Spleen (tissue), 11 donors: ENCODE measurements at regions not wholly inside any gene's neighbourhood (a gene's known extent, or its start where the extent isn't known, plus 50 kb on each side); places are given as distances from the start of the nearest gene placed in this dataset.

ENCODE experiments used
- DNase-seq: peaks from one replicate; pipeline ENCODE4 v3.0.0-alpha.2; 2020
- H3K27ac ChIP-seq, 8 donors: fragments of 200-600 bp; sonication (generic) in 7 of 8; 1 replicate in 4 of 8; 2 replicates in 4 of 8; pipeline versions ENCODE4 v1.5.0 to v1.8.0; 2016 to 2021; ENCODE audit warnings: inconsistent platforms in 4 of 8, mild to moderate bottlenecking in 4 of 8, moderate library complexity in 1 of 8
- H3K27me3 ChIP-seq, 7 donors: fragments of 200-600 bp; sonication (generic) in 6 of 7; replicated peaks in 1 of 7; 1 replicate in 4 of 7; 2 replicates in 3 of 7; pipeline versions ENCODE4 v1.5.0 to v1.8.0; 2016 to 2021; ENCODE audit warnings: inconsistent platforms in 3 of 7, mild to moderate bottlenecking in 1 of 7
- H3K36me3 ChIP-seq, 6 donors: fragments of 200-600 bp; sonication (generic) in 5 of 6; 1 replicate in 4 of 6; 2 replicates in 2 of 6; pipeline versions ENCODE4 v1.5.0 to v1.8.0; 2016 to 2021; ENCODE audit warnings: inconsistent platforms in 2 of 6
- H3K4me1 ChIP-seq, 6 donors: fragments of 200-600 bp; sonication (generic) in 5 of 6; 1 replicate in 3 of 6; 2 replicates in 3 of 6; pipeline versions ENCODE4 v1.5.0 to v1.8.0; 2016 to 2021; ENCODE audit warnings: inconsistent platforms in 3 of 6
- H3K4me3 ChIP-seq, 8 donors: fragments of 200-600 bp; sonication (generic) in 7 of 8; 1 replicate in 4 of 8; 2 replicates in 4 of 8; pipeline versions ENCODE4 v1.5.0 to v1.8.0; 2016 to 2021; ENCODE audit warnings: inconsistent platforms in 4 of 8, mild to moderate bottlenecking in 4 of 8, moderate library complexity in 2 of 8
- H3K9me3 ChIP-seq, 8 donors: fragments of 200-600 bp; sonication (generic) in 7 of 8; 1 replicate in 4 of 8; 2 replicates in 4 of 8; pipeline versions ENCODE4 v1.5.0 to v1.8.0; 2016 to 2021; ENCODE audit warnings: inconsistent platforms in 4 of 8
- CTCF ChIP-seq, 11 experiments: fragments of 200-600 bp in 7 of 11; fragments of 450-650 bp in 4 of 11; sonication (generic) in 4 of 11; IDR thresholded peaks in 8 of 11; conservative IDR thresholded peaks in 3 of 11; 1 replicate in 7 of 11; 2 replicates in 4 of 11; pipeline versions ENCODE4 v1.4.0 to v1.8.0; 2016 to 2021; ENCODE audit warnings: antibody characterized with exemption in 11 of 11, inconsistent platforms in 4 of 11, mild to moderate bottlenecking in 1 of 11
- POLR2A ChIP-seq, 3 donors: fragments of 450-650 bp; IDR thresholded peaks; one replicate each; pipeline ENCODE4 v1.5.1; 2017; ENCODE audit warnings: antibody characterized with exemption in 3 of 3, mild to moderate bottlenecking in 1 of 3
- POLR2AphosphoS5 ChIP-seq, 3 donors: sonication (generic); formaldehyde crosslinking; IDR thresholded peaks; one replicate each; pipeline ENCODE4 v1.5.1; 2017; ENCODE audit warnings: antibody characterized with exemption in 3 of 3
- WGBS, 5 donors: extraction: QIAGEN DNeasy Blood & Tissue Kit in 3 of 5; methylation state at CpG; one replicate each; pipeline versions ENCODE4 v1.1.5 to v1.1.7; 2013 to 2018; 5-methylcytosine and 5-hydroxymethylcytosine counted together
- intact Hi-C: fragments of 100-400 bp; cut with DNase I; formaldehyde crosslinking; loops from one replicate; pipeline ENCODE4 v1.15.0; 2023; ENCODE audit warnings: low total_unique reads
- donor health status: healthy with polysubstance abuse.
- donor health status: DM: no; HTN: no; CAD: no; lungs with moderate emphysema.
- donor health status: DM: no; HTN: no; CAD: no.
- donor health status: Bipolar disorder and iron deficiency.
- donor health status: healthy.
- donor health status: DM: no; HTN: no; CAD: no.
- donor health status: DM: yes; HTN: yes; CAD: no.

- intact Hi-C loops = no loop called here
- WGBS, 5 donors = 72 to 82% (median 80%) methylated on average over 6 of the region's 6 CpGs
- H3K36me3 ChIP-seq = no peaks in the 10 kb centered on the region
- no peaks in the 10 kb centered on the region for H3K27me3 ChIP-seq
- DNase-seq = no peak
- H3K9me3 ChIP-seq = peaks cover 0 to 12% (median 8%) of the 10 kb centered on the region in 8 donors
- TF ChIP-seq POLR2A (IDR thresholded peaks at IDR 0.05) = no peak
- TF ChIP-seq CTCF (IDR thresholded peaks at IDR 0.05 in 8 of 11, conservative IDR thresholded peaks at IDR 0.05 in 3 of 11) = no peak
- TF ChIP-seq POLR2AphosphoS5 (IDR thresholded peaks at IDR 0.05) = no peak
- no peak overlapping the region for H3K4me3 ChIP-seq
- H3K27ac ChIP-seq = no peak overlapping the region
- H3K4me1 ChIP-seq = no peaks in the 10 kb centered on the region
These were observed 122.0 kb downstream of the C16orf95 start for GRCh38 chr16:87195161-87195560.

- Histone ChIP-seq H3K9me3 (peaks cover 0 to 1% (median 0%) of the 10 kb centered on the region in 8 donors), H3K4me3 (no peak overlapping the region), H3K4me1 (no peaks in the 10 kb centered on the region), H3K27me3 (no peaks in the 10 kb centered on the region), H3K36me3 (no peaks in the 10 kb centered on the region), H3K27ac (no peak overlapping the region)
- WGBS, 5 donors = 78 to 92% (median 92%) methylated on average over 8 to 11 of the region's 11 CpGs
- TF ChIP-seq POLR2AphosphoS5 (IDR thresholded peaks at IDR 0.05) (no peak), CTCF (IDR thresholded peaks at IDR 0.05 in 8 of 11, conservative IDR thresholded peaks at IDR 0.05 in 3 of 11) (no peak), POLR2A (IDR thresholded peaks at IDR 0.05) (no peak)
- no peak for DNase-seq
- intact Hi-C loops = no loop called here
These were observed 121.0 kb downstream of the C16orf95 start for GRCh38 chr16:87196231-87196630.

- Histone ChIP-seq H3K27me3 (peaks cover 0 to under 1% (median 0%) of the 10 kb centered on the region in 7 donors), H3K36me3 (no peaks in the 10 kb centered on the region), H3K27ac (no peak overlapping the region), H3K4me3 (no peak overlapping the region), H3K9me3 (no peaks in the 10 kb centered on the region), H3K4me1 (no peaks in the 10 kb centered on the region)
- TF ChIP-seq CTCF (IDR thresholded peaks at IDR 0.05 in 8 of 11, conservative IDR thresholded peaks at IDR 0.05 in 3 of 11) (no peak), POLR2AphosphoS5 (IDR thresholded peaks at IDR 0.05) (no peak), POLR2A (IDR thresholded peaks at IDR 0.05) (no peak)
- WGBS, 5 donors = 7 to 50% (median 21%) methylated on average over 2 of the region's 2 CpGs
- intact Hi-C loops = no loop called here
- no peak for DNase-seq
These were observed 120.5 kb downstream of the C16orf95 start for GRCh38 chr16:87196661-87197060.

GRCh38 chr16:87198328-87198832 lies 118.8 kb downstream of the C16orf95 start:
- 59 to 76% (median 68%) methylated on average over 8 of the region's 8 CpGs for WGBS, 5 donors
- H3K27me3 ChIP-seq = peaks cover 0 to 6% (median 0%) of the 10 kb centered on the region in 7 donors

More at GRCh38 chr16:87198328-87198832, 118.8 kb downstream of the C16orf95 start:
- H3K9me3 ChIP-seq = no peaks in the 10 kb centered on the region
- H3K36me3 ChIP-seq = no peaks in the 10 kb centered on the region
- no peak overlapping the region for H3K4me3 ChIP-seq
- TF ChIP-seq POLR2A (IDR thresholded peaks at IDR 0.05) (no peak), CTCF (IDR thresholded peaks at IDR 0.05 in 8 of 11, conservative IDR thresholded peaks at IDR 0.05 in 3 of 11) (no peak), POLR2AphosphoS5 (IDR thresholded peaks at IDR 0.05) (no peak)
- H3K4me1 ChIP-seq = no peaks in the 10 kb centered on the region
- DNase-seq = no peak
- intact Hi-C loops = no loop called here
- no peak overlapping the region for H3K27ac ChIP-seq
